ENCODE measurements at regions not wholly inside any gene's neighbourhood (a gene's known extent, or its start where the extent isn't known, plus 50 kb on each side); places are given as distances from the start of the nearest gene placed in this dataset.

DNA sequence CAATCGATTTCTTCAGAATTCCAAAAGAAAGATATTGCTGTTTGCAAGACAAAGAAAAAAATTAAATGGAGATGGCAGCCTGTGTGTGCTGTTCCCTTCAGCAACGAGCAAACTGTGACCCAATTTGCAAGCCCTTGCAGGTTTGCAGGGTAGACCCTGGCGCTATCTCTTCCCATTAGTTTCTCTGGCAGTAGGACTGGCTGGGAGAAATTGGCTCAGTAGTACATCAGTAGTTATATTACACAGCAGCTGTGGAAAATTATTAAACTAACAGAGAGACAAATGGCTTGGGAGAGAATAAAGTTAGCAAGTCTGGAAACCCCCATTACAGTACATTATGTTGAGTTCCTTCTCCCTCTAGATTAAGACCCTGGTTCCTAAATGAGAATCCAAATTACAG lies 116.4 kb upstream of the ITGB1 start:
- peak in 2 of 6 donors; percentile 4 to 82 for DNase-seq (ENCODE audit: low read depth in 4 of 6, low spot score in 6 of 6)
- no peak overlapping the region for H3K27ac ChIP-seq (ENCODE audit: low read depth, low read length)
- no peak overlapping the region for H3K4me3 ChIP-seq (ENCODE audit: low read depth, low read length)
- 61% methylated on average over 2 of the region's 3 CpGs for WGBS (ENCODE audit: insufficient coverage)
- H3K9me3 ChIP-seq (ENCODE audit: control insufficient read depth, insufficient read depth, low read length) = no peaks in the 10 kb centered on the region
- H3K27me3 ChIP-seq (ENCODE audit: control insufficient read depth, insufficient read depth, low read length) = no peaks in the 10 kb centered on the region
- H3K36me3 ChIP-seq (ENCODE audit: control insufficient read depth, insufficient read depth, low read length) = no peaks in the 10 kb centered on the region
- no peaks in the 10 kb centered on the region for H3K4me1 ChIP-seq (ENCODE audit: control insufficient read depth, insufficient read depth, low read length)

DNA sequence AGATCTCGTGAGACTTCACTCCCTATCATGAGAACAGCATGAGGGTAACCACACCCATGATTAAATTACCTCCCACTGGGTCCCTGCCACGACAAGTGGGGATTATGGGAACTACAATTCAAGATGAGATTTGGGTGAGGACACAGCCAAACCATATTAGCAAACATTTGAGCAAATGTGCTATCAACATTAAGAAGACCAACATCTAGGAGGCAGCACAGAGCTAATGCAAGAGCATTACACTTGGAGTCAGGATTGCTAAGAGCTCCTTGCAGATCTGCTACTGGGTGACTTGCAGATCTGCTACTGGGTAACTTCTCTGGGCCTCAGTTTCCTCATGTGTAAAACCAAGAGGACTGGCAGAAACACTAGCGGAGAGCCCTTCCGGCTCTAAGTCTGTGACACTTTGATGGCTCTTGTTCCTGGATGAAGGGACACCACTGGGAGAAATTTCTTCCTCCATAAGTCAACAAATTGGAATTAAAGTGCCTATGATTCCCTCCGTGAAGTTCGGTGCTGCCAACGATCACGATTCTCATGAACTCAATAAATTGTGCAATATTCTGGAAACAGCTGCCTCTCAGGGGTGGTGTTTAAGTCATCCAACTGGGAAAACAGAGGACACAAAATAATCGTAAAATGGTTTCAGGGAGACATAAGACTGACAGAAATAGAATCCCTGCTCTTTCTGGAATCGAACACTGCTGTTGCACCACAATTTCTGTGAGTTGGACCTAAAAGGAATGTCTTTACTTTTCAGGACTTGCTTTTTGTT lies 115.8 kb upstream of the ITGB1 start:
- no peaks in the 10 kb centered on the region for H3K27me3 ChIP-seq (ENCODE audit: control insufficient read depth, insufficient read depth, low read length)
- H3K4me1 ChIP-seq (ENCODE audit: control insufficient read depth, insufficient read depth, low read length) = no peaks in the 10 kb centered on the region
- H3K36me3 ChIP-seq (ENCODE audit: control insufficient read depth, insufficient read depth, low read length) = no peaks in the 10 kb centered on the region
- H3K27ac ChIP-seq (ENCODE audit: low read depth, low read length) = no peak overlapping the region
- peak in 1 of 6 donors; percentile 75 for DNase-seq (ENCODE audit: low read depth in 4 of 6, low spot score in 6 of 6)
- WGBS (ENCODE audit: insufficient coverage) = 83% methylated on average over 7 of the region's 10 CpGs
- no peak overlapping the region for H3K4me3 ChIP-seq (ENCODE audit: low read depth, low read length)
- H3K9me3 ChIP-seq (ENCODE audit: control insufficient read depth, insufficient read depth, low read length) = no peaks in the 10 kb centered on the region

DNA sequence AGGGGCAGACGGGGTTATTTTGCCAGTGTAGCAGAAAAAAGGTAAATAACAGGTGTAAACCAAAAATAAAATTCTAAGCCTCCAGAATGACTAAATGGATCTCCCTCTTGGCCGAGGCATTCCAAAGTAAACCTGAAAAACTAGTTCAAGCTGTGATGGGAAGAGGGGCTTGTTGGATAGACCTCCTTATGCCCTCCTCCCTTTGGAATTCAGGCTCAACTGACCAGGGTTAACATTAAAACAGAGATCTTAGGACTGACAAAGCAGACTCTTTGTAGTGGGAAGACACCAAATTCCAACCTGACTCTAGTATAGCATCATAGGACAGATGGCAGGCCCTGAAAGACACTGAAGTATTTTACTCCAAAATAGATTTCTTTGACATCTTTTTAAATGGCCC lies 113.8 kb upstream of the ITGB1 start:
- WGBS (ENCODE audit: insufficient coverage) = no CpG with 5 or more reads among the region's 2 CpGs
- Histone ChIP-seq H3K27me3 (ENCODE audit: control insufficient read depth, insufficient read depth, low read length) (no peaks in the 10 kb centered on the region), H3K4me1 (ENCODE audit: control insufficient read depth, insufficient read depth, low read length) (no peaks in the 10 kb centered on the region), H3K4me3 (ENCODE audit: low read depth, low read length) (no peak overlapping the region), H3K27ac (ENCODE audit: low read depth, low read length) (no peak overlapping the region), H3K36me3 (ENCODE audit: control insufficient read depth, insufficient read depth, low read length) (no peaks in the 10 kb centered on the region), H3K9me3 (ENCODE audit: control insufficient read depth, insufficient read depth, low read length) (no peaks in the 10 kb centered on the region)
- DNase-seq (ENCODE audit: low read depth in 4 of 6, low spot score in 6 of 6) = no peak

DNA sequence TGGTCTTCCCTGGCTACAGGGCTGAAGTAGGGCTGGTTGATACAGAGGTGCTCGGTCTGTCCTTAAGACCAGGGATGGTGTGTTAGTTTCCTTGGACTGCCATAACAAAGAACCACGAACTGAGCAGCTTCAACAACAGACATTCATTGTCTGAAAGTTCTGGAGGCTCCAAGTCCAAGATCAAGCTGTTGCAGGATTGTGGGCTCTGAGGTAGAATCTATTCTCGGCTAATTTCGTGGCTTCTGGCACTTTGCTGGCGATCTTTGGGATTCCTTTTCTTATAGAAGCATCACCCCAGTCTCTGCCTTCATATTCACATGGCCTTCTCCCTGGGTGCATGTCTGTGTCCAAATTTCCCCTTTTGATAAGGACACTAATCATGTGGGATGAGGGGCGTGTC lies 112.1 kb upstream of the ITGB1 start:
- Histone ChIP-seq H3K4me1 (ENCODE audit: control insufficient read depth, insufficient read depth, low read length) (no peaks in the 10 kb centered on the region), H3K27me3 (ENCODE audit: control insufficient read depth, insufficient read depth, low read length) (no peaks in the 10 kb centered on the region), H3K4me3 (ENCODE audit: low read depth, low read length) (no peak overlapping the region), H3K36me3 (ENCODE audit: control insufficient read depth, insufficient read depth, low read length) (no peaks in the 10 kb centered on the region), H3K9me3 (ENCODE audit: control insufficient read depth, insufficient read depth, low read length) (no peaks in the 10 kb centered on the region), H3K27ac (ENCODE audit: low read depth, low read length) (no peak overlapping the region)
- DNase-seq (ENCODE audit: low read depth in 4 of 6, low spot score in 6 of 6) = no peak
- 96% methylated on average over 3 of the region's 6 CpGs for WGBS (ENCODE audit: insufficient coverage)

DNA sequence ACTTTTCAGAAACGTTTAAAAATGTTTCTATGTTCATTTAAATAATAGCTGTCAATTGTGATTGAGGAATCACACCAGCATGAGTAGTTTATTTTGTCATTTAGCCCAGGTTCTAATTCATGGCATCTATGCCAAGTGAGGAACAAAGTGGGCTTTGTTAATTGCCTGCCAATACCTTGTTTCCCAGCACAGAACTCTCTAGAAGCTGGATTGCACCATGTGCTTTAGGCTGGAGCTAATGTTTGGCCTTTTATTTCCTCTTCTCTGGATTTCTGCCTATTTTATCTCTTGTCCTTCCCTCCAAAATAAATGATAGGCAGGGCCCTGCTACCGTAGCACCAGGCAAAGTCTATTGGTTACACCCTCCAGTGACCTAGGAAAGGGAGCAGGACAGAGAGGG lies 109.9 kb upstream of the ITGB1 start:
- DNase-seq (ENCODE audit: low read depth in 4 of 6, low spot score in 6 of 6) = peak in 1 of 6 donors; percentile 23
- H3K9me3 ChIP-seq (ENCODE audit: control insufficient read depth, insufficient read depth, low read length) = no peaks in the 10 kb centered on the region
- no peak overlapping the region for H3K27ac ChIP-seq (ENCODE audit: low read depth, low read length)
- no peak overlapping the region for H3K4me3 ChIP-seq (ENCODE audit: low read depth, low read length)
- no peaks in the 10 kb centered on the region for H3K36me3 ChIP-seq (ENCODE audit: control insufficient read depth, insufficient read depth, low read length)
- no peaks in the 10 kb centered on the region for H3K27me3 ChIP-seq (ENCODE audit: control insufficient read depth, insufficient read depth, low read length)
- no peaks in the 10 kb centered on the region for H3K4me1 ChIP-seq (ENCODE audit: control insufficient read depth, insufficient read depth, low read length)
- WGBS (ENCODE audit: insufficient coverage) = no CpG with 5 or more reads among the region's 2 CpGs

DNA sequence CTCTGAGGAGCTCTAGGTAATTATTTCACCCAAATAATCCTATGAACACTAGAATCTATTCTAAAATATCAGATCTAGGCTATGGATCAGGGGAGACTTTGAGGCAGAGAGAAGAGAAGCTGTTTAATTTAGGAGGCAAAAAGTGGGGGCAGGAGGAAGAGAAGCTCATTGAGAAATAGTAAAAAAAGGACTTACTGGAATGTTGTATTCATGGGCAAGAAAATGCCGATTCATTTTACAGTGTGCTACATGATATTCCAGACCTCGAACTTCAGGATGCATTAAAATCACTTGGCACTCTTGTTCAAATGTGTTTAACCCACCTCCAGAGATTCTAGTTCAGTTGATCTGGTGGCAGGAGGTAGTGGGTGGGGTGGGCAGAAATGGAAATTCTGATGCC lies 109.5 kb upstream of the ITGB1 start:
- WGBS (ENCODE audit: insufficient coverage) = no CpG with 5 or more reads among the region's 2 CpGs
- Histone ChIP-seq H3K9me3 (ENCODE audit: control insufficient read depth, insufficient read depth, low read length) (no peaks in the 10 kb centered on the region), H3K27ac (ENCODE audit: low read depth, low read length) (no peak overlapping the region), H3K4me3 (ENCODE audit: low read depth, low read length) (no peak overlapping the region), H3K36me3 (ENCODE audit: control insufficient read depth, insufficient read depth, low read length) (no peaks in the 10 kb centered on the region), H3K4me1 (ENCODE audit: control insufficient read depth, insufficient read depth, low read length) (no peaks in the 10 kb centered on the region), H3K27me3 (ENCODE audit: control insufficient read depth, insufficient read depth, low read length) (no peaks in the 10 kb centered on the region)
- no peak for DNase-seq (ENCODE audit: low read depth in 4 of 6, low spot score in 6 of 6)

DNA sequence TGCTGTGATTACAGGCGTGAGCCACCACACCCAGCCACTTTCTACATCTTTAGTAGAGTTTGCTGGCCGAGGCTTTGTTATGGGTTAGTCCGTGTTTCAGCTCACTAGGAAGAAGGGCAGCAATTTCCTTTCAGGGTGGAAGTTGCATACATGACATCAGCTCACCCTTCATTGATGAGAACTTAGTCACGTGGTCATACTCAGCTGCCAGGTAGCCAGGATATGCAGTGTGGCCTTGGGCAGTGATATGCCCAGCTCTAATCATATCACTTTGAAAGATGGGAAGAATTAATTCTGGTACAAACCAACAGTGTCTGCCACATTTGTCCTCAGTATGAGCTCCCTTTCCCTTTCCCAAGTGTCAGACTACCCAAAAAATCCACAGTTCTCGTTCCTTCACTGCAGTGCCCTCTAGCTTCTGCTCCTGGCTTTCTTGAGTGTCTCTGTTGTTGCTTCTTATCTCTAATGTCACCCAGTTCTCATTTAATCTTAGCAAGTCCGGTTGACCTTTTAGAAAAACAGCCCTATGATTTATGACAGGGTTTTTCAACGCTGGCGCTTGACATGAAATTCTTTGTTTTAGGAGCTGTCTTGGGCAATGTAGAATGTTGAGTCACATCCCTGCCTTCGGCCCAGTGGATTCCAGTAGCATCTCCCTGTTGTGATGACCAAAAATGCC lies 108.7 kb upstream of the ITGB1 start:
- H3K27me3 ChIP-seq (ENCODE audit: control insufficient read depth, insufficient read depth, low read length) = no peaks in the 10 kb centered on the region
- H3K4me1 ChIP-seq (ENCODE audit: control insufficient read depth, insufficient read depth, low read length) = no peaks in the 10 kb centered on the region
- no peaks in the 10 kb centered on the region for H3K36me3 ChIP-seq (ENCODE audit: control insufficient read depth, insufficient read depth, low read length)
- H3K9me3 ChIP-seq (ENCODE audit: control insufficient read depth, insufficient read depth, low read length) = no peaks in the 10 kb centered on the region
- H3K4me3 ChIP-seq (ENCODE audit: low read depth, low read length) = no peak overlapping the region
- no peak for DNase-seq (ENCODE audit: low read depth in 4 of 6, low spot score in 6 of 6)
- no peak overlapping the region for H3K27ac ChIP-seq (ENCODE audit: low read depth, low read length)
- 81% methylated on average over 2 of the region's 9 CpGs for WGBS (ENCODE audit: insufficient coverage)

DNA sequence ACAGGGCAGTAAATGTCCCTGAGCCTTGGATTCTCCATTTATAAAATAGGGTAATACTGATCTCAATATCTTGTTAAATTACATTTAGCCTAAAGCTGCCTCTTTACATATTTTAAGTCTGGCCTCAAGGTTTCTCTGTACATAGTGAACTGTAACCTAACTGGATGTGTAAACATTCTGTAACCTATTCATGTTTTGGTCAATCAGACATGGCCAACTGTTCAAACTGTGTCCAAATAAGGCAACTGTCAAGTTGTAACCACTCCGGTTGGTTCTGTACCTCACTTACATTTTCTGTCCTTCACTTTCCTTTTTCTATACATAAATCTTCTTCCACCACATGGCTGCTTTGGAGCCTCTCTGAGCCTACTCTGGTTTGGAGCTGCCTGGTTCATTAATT lies 107.1 kb upstream of the ITGB1 start:
- no peaks in the 10 kb centered on the region for H3K27me3 ChIP-seq (ENCODE audit: control insufficient read depth, insufficient read depth, low read length)
- H3K4me3 ChIP-seq (ENCODE audit: low read depth, low read length) = no peak overlapping the region
- no peaks in the 10 kb centered on the region for H3K9me3 ChIP-seq (ENCODE audit: control insufficient read depth, insufficient read depth, low read length)
- H3K36me3 ChIP-seq (ENCODE audit: control insufficient read depth, insufficient read depth, low read length) = no peaks in the 10 kb centered on the region
- WGBS (ENCODE audit: insufficient coverage) = 91% methylated on average over 1 of the region's 1 CpG
- no peaks in the 10 kb centered on the region for H3K4me1 ChIP-seq (ENCODE audit: control insufficient read depth, insufficient read depth, low read length)
- H3K27ac ChIP-seq (ENCODE audit: low read depth, low read length) = no peak overlapping the region
- DNase-seq (ENCODE audit: low read depth in 4 of 6, low spot score in 6 of 6) = no peak

DNA sequence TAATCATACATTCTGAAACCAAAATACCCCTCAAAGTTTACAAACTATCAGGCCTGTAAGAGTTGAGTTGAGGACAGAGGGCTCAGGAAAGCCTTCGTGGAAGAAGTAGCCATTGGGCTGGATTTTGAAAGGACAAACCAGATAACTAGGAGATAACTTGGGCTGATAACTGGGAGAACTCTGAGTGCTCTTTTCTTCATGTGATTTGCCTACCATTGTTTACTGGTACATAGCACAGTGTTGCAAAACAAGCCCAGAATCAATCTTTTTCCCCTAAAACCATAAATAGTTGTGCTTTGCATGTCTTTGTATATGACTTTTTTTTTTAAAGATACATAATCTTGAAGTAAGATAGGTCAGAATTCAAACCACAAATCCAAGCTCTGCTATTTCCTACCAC lies 106.7 kb upstream of the ITGB1 start:
- Histone ChIP-seq H3K9me3 (ENCODE audit: control insufficient read depth, insufficient read depth, low read length) (no peaks in the 10 kb centered on the region), H3K36me3 (ENCODE audit: control insufficient read depth, insufficient read depth, low read length) (no peaks in the 10 kb centered on the region), H3K27ac (ENCODE audit: low read depth, low read length) (no peak overlapping the region), H3K27me3 (ENCODE audit: control insufficient read depth, insufficient read depth, low read length) (no peaks in the 10 kb centered on the region), H3K4me1 (ENCODE audit: control insufficient read depth, insufficient read depth, low read length) (no peaks in the 10 kb centered on the region), H3K4me3 (ENCODE audit: low read depth, low read length) (no peak overlapping the region)
- WGBS (ENCODE audit: insufficient coverage) = 83% methylated on average over 1 of the region's 1 CpG
- no peak for DNase-seq (ENCODE audit: low read depth in 4 of 6, low spot score in 6 of 6)

DNA sequence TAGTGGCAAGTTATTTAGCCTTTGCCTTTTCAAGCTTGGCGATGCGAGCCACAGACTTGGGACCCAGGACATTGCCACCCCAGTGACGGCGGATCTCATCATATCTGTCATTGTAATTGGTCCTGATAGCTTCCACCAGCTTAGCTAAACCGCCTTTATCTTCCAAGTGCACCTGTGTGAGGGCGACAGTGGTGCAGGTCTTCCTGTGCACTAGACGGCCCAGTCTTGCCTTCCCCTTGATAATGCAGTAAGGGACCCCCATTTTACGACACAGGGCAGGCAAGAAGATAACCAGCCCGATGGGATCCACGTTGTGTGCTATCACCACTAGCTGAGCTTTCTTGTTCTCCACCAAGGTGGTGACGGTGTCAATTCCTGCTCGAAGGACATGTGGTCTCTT lies 99.6 kb upstream of the ITGB1 start:
- H3K4me3 ChIP-seq (ENCODE audit: low read depth, low read length) = no peak overlapping the region
- DNase-seq (ENCODE audit: low read depth in 4 of 6, low spot score in 6 of 6) = no peak
- no peak overlapping the region for H3K27ac ChIP-seq (ENCODE audit: low read depth, low read length)
- no peaks in the 10 kb centered on the region for H3K4me1 ChIP-seq (ENCODE audit: control insufficient read depth, insufficient read depth, low read length)
- H3K9me3 ChIP-seq (ENCODE audit: control insufficient read depth, insufficient read depth, low read length) = no peaks in the 10 kb centered on the region
- H3K27me3 ChIP-seq (ENCODE audit: control insufficient read depth, insufficient read depth, low read length) = no peaks in the 10 kb centered on the region
- 93% methylated on average over 11 of the region's 12 CpGs for WGBS (ENCODE audit: insufficient coverage)
- H3K36me3 ChIP-seq (ENCODE audit: control insufficient read depth, insufficient read depth, low read length) = no peaks in the 10 kb centered on the region
